NCI-H510A (cell line): ENCODE measurements at regions not wholly inside any gene's neighbourhood (a gene's known extent, or its start where the extent isn't known, plus 50 kb on each side); places are given as distances from the start of the nearest gene placed in this dataset.
"Not testable (repeated sequence)": the region's sequence is repeated elsewhere in the genome, so short reads cannot be mapped to it uniquely, and the experiment has no call there.

Experiments used
- DNase-seq: peaks from one replicate; lab custom pipeline; 2025; lab: John Stamatoyannopoulos, UW

- DNase-seq: no peak
Observed at GRCh38 chr2:182548031-182548950, 121.5 kb upstream of the PDE1A start.

GRCh38 chr2:182550234-182550633, 123.4 kb upstream of the PDE1A start:
- no peak for DNase-seq

GRCh38 chr2:182552232-182552631, 125.4 kb upstream of the PDE1A start:
- not testable (repeated sequence) for DNase-seq

GRCh38 chr2:182552785-182553184, 125.9 kb upstream of the PDE1A start:
- DNase-seq: not testable (repeated sequence)

DNA sequence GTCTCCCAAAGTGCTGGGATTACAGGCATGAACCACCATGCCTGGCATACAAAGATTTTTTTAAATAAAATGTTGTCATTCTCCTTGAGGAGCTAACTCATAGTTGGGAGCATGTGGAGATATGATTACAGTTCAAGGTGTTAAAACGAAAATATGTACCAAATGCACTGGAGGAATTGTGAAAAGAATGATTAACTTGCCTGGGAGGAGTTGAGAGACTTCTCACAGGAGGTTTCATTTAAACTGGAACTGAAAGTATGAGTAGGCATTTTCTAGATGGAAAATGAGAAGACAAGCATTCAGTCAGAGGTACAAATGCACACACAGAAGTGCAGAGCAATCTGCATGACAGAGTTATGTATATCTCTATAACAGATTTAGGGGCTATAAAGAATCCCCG, 126.6 kb upstream of the PDE1A start:
- DNase-seq: no peak

- no peak for DNase-seq
Observed at GRCh38 chr2:182554950-182555349, 128.1 kb upstream of the PDE1A start.

- no peak for DNase-seq
Observed at GRCh38 chr2:182558564-182558963, 131.7 kb upstream of the PDE1A start.

- no peak for DNase-seq
Observed at GRCh38 chr2:182559623-182560022, 132.8 kb upstream of the PDE1A start.

DNA sequence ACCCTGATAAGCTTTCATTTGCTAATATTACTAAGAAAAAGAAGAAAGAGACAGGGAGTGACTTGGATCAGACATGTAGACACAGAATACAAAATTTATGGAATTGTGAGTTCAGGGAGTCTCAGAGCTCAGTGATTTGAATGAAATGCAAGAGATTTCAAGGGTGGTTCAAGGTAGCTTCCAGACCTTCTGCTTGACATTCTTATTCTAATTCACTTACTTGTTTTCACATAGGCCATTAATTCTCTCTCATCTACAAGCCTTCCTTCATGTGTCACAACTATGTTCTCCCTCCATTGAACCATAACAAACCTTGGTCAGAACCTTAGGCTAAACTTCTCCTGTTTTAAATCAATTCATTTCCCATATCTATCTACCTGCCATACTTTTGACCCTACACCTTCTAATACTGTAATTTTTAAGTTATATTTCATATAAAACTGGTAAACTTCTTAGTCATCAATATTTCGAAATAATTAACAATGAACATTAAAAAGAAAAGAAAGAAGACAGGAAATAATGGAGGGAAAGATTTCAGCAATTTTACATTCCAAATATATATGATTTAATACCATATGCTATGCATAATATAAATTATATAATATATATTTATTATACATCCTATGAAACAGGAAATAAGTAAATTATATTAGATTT, 139.2 kb upstream of the PDE1A start:
- no peak for DNase-seq

DNA sequence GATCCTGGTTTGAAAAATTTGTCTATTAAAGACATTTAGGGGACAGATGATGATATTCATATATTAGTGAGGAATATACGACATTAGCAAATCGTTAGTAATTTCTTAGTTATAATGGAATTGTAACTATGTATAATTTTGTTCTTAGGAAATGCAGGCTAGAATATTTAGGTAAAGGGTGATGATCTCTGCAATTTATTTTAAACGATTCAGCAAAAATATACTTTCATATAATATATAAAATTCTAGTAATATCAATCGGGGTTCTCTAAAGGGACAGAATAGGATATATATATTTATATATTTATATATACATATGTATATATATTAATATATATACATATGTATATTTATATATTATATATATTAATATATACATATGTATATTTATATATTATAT, 142.5 kb upstream of the DNAJC10 start:
- DNase-seq: no peak

DNA sequence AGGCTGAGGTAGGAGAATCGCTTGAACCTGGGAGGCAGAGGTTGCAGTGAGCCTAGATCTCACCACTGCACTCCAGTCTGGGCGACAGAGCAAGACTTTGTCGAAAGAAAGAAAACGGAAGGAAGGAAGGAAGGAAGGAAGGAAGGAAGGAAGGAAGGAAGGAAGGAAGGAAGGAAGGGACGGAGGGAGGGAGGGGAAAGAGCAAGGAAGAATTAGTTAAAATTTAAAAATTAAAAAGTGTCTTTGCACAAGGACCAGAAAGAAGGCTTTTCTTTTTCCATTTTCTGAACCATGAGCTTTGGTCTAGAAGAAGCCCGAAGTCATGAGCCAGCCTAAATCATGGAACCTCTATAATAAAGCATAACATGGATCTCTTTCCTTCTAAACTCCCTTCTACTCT, 138.2 kb upstream of the DNAJC10 start:
- DNase-seq: no peak

DNA sequence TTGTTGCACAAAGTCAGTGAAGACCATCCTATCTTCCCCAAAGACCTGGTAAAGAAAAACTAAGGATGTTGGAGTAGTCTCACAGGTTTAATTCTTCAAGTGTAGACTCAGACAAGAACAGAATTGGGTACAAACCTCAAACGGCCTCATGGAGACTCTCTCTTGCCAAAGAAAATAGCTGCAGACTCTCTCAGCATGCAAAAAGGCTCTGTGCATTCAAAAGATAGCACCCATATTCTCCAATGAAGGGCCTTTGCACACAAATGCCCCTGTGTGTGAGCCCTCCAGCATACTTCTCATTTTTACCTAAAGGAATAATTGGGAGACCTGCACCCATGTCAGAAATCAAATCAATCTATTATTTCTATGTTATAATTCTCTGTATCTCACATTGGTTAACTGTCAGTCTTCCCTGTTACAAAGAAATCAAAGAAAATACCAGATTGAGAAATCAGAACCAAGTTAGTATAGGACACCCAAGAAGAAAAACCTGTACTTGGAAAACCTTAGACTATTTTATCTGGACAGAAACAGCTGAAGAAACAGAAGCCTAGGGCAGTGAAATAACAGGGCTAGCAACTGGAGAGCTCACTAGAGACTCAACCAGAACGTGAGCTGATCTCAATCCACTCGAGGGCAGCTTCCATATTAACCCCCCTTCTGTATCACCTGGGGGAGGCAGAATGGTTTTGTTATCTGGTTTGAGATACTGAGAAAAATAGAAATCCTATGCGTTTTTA, 134.7 kb upstream of the DNAJC10 start:
- DNase-seq: no peak

DNA sequence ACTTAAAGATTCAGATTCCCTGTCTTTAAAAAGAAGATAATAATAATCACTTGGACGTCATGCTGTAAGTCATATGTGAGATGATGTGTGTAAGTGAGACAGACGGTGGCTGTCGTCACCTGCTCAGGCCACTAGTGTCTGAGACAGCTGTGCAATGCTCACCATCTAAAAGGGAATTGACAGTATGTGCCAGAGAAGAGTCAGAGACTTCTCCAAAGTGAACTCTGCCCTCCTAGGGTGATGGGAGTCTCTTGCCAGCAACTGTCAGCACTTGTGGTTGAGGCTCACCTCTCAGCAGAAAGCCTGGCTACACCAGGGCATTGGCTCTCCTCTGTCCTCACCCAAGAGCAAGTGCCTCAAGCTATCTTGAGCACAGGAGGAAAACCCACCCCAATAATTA, 131.6 kb upstream of the DNAJC10 start:
- DNase-seq: no peak

DNA sequence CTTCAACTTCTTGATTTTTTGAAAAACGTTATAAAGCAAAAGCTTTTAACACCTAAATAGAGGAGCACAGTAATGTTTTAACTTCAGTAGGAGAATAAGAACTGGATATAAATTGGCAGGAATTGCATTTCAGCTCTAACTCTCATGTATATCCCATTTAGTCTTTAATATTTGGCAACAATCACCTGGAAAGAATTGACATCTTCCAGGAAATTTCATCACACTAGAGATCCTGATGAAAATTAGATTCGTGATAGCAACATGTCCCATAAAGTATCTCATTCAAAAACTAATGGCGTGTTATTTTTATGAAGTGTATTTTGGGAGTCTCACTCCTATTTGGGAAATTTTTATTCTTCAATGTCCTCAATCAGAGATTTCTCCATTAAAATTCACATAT, 131.1 kb upstream of the DNAJC10 start:
- DNase-seq: no peak

GRCh38 chr2:182585430-182585829, 130.6 kb upstream of the DNAJC10 start:
- DNase-seq: no peak

GRCh38 chr2:182586426-182586825, 129.6 kb upstream of the DNAJC10 start:
- DNase-seq: no peak

DNA sequence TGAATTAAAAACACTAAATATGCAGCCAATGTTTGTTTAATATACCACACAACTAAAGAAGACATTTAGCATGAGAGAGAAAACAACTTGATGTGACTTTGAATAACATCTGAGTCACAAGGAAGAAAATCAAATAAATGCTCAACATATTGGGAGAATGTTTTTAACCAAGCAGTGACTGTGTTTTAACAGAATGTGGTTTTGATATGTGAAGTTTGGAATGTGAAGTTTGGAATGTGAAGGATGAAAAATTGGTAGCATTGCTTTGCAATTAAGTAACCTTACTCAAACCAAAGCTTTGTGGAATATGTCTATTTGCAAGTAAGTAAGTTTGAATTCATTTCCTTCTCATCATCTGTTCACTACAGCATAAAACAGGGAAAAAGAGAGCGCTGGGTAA, 128.2 kb upstream of the DNAJC10 start:
- DNase-seq: no peak

GRCh38 chr2:182589121-182589520, 126.9 kb upstream of the DNAJC10 start:
- DNase-seq: no peak

GRCh38 chr2:182591774-182592173, 124.3 kb upstream of the DNAJC10 start:
- DNase-seq: no peak

GRCh38 chr2:182592691-182593393, 123.2 kb upstream of the DNAJC10 start:
- DNase-seq: no peak

GRCh38 chr2:182593394-182593975, 122.6 kb upstream of the DNAJC10 start:
- DNase-seq: no peak

- no peak for DNase-seq
Observed at GRCh38 chr2:182594286-182594685, 121.8 kb upstream of the DNAJC10 start.
